Loucy (cell line): ENCODE measurements at regions not wholly inside any gene's neighbourhood (a gene's known extent, or its start where the extent isn't known, plus 50 kb on each side); places are given as distances from the start of the nearest gene placed in this dataset.
A peak's percentile ranks its signal among the peaks of the same experiment; 100 is the strongest.

Experiments used
- H2AFZ ChIP-seq: fragments of 200-600 bp; sonication (generic); 2 replicates; pipeline ENCODE4 v1.6.0; 2016; ENCODE audit warnings: antibody characterized with exemption, mild to moderate bottlenecking, low read length, moderate library complexity
- H3F3A ChIP-seq: fragments of 200-600 bp; 2 replicates; pipeline ENCODE4 v1.6.0; 2016; ENCODE audit warnings: antibody characterized with exemption, low read depth, mild to moderate bottlenecking
- H3K27me3 ChIP-seq: fragments of 200-600 bp; sonication (generic); 2 replicates; pipeline ENCODE4 v1.6.1; 2014; ENCODE audit warnings: low read length, mild to moderate bottlenecking; ENCODE audit not compliant: insufficient read depth, poor library complexity, severe bottlenecking
- H3K36me3 ChIP-seq: fragments of 200-600 bp; sonication (generic); 2 replicates; pipeline ENCODE4 v1.6.1; 2016; ENCODE audit warnings: low read length; ENCODE audit not compliant: insufficient read depth
- H3K4me1 ChIP-seq: fragments of 200-600 bp; sonication (generic); 2 replicates; pipeline ENCODE4 v1.5.1; 2014; ENCODE audit warnings: low read length, mild to moderate bottlenecking; ENCODE audit not compliant: insufficient read depth, poor library complexity, severe bottlenecking
- H3K4me2 ChIP-seq: fragments of 200-600 bp; sonication (generic); 2 replicates; pipeline ENCODE4 v1.6.0; 2014; ENCODE audit warnings: antibody characterized with exemption, low read length, low read depth, mild to moderate bottlenecking; ENCODE audit not compliant: poor library complexity, severe bottlenecking
- H3K4me3 ChIP-seq: fragments of 200-600 bp; sonication (generic); 2 replicates; pipeline ENCODE4 v1.5.1; 2014; ENCODE audit warnings: low read length, mild to moderate bottlenecking, mixed read lengths; ENCODE audit not compliant: poor library complexity, severe bottlenecking
- H3K79me2 ChIP-seq: fragments of 200-600 bp; sonication (generic); 2 replicates; pipeline ENCODE4 v1.6.1; 2014; ENCODE audit warnings: low read length; ENCODE audit not compliant: insufficient read depth
- H3K9ac ChIP-seq: fragments of 200-600 bp; sonication (generic); 2 replicates; pipeline ENCODE4 v1.6.0; 2014; ENCODE audit warnings: mild to moderate bottlenecking, low read depth, low read length, moderate library complexity; ENCODE audit not compliant: poor library complexity, severe bottlenecking
- H3K9me2 ChIP-seq: fragments of 200-600 bp; sonication (generic); replicated peaks from 2 replicates; pipeline ENCODE4 v1.6.1; 2016; ENCODE audit warnings: low read depth, low read length, mixed read lengths
- H3K9me3 ChIP-seq: fragments of 200-600 bp; sonication (generic); 2 replicates; pipeline ENCODE4 v1.6.1; 2014; ENCODE audit warnings: mild to moderate bottlenecking, antibody characterized with exemption, low read length, low read depth; ENCODE audit not compliant: insufficient read depth
- H4K20me1 ChIP-seq: fragments of 200-600 bp; sonication (generic); 2 replicates; pipeline ENCODE4 v1.6.0; 2014; ENCODE audit warnings: antibody characterized with exemption, low read length, mild to moderate bottlenecking; ENCODE audit not compliant: insufficient read depth, poor library complexity, severe bottlenecking
- EZH2phosphoT487 ChIP-seq: fragments of 200-600 bp; IDR thresholded peaks from 2 replicates; pipeline ENCODE4 v1.6.1; 2018; ENCODE audit warnings: antibody characterized with exemption, mild to moderate bottlenecking, moderate library complexity, borderline replicate concordance
- TF ChIP-seq, protein P1 (sequence below): fragments of 200-600 bp; sonication (generic); conservative IDR thresholded peaks from 2 replicates; pipeline ENCODE4 v1.5.1; 2014; ENCODE audit warnings: mild to moderate bottlenecking, antibody characterized with exemption, low read length

DNA sequence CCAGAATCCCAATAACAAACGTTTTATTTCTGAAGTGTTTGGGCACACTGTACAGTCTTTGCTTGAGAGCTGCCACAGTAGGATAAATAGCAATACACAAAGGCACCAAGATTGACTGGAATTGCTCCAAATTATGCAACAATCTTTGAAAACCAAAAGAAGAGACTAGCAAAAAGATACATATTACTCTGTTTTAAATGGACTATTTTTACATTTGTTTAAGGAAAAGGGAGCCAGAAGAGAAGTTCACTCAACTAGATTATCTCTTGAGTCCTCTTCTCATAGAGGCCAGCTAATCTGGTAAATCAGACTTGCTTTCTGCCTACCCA, 385.0 kb upstream of the SLC30A5 start:
- TF ChIP-seq, protein P1, sequence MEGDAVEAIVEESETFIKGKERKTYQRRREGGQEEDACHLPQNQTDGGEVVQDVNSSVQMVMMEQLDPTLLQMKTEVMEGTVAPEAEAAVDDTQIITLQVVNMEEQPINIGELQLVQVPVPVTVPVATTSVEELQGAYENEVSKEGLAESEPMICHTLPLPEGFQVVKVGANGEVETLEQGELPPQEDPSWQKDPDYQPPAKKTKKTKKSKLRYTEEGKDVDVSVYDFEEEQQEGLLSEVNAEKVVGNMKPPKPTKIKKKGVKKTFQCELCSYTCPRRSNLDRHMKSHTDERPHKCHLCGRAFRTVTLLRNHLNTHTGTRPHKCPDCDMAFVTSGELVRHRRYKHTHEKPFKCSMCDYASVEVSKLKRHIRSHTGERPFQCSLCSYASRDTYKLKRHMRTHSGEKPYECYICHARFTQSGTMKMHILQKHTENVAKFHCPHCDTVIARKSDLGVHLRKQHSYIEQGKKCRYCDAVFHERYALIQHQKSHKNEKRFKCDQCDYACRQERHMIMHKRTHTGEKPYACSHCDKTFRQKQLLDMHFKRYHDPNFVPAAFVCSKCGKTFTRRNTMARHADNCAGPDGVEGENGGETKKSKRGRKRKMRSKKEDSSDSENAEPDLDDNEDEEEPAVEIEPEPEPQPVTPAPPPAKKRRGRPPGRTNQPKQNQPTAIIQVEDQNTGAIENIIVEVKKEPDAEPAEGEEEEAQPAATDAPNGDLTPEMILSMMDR, result no peak
- TF ChIP-seq EZH2phosphoT487, result no peak
- Histone ChIP-seq H3K4me1 (peaks cover 68% of the 10 kb centered on the region), H3K9me2 (no peaks in the 10 kb centered on the region), H3K9me3 (0 out of 2 replicates have a peak, but pooled peaks cover 4% of the 10 kb centered on the region), H3K4me2 (no peak overlapping the region), H3F3A (peaks cover under 1% of the 10 kb centered on the region; the same call in 1 of the 2 replicates), H3K79me2 (no peaks in the 10 kb centered on the region), H3K36me3 (no peaks in the 10 kb centered on the region), H3K4me3 (no peak overlapping the region), H2AFZ (no peak overlapping the region), H4K20me1 (no peaks in the 10 kb centered on the region), H3K9ac (no peak overlapping the region), H3K27me3 (no peaks in the 10 kb centered on the region)

DNA sequence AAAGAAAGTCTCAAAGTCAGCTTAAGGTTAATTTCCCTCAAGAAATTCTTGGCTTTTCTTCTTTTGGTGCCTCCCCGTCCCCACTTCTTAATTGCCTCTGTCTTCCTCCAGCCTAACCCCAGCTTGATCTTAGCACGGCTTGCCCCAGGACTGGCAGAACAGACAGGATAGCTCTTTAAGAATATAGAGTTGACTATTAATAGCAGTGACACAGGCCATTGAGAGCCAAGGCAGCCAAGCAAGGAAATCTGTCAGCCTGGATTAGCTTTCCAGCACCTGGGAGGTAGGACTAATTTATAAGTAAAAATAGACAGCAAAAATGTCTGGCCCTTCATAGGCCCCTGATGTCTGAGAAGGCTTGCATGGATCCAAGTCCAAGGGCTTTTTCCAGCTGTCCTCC, 384.6 kb upstream of the SLC30A5 start:
- no peak overlapping the region for H3K9ac ChIP-seq
- H3K9me3 ChIP-seq, result 0 out of 2 replicates have a peak, but pooled peaks cover 4% of the 10 kb centered on the region
- H3K27me3 ChIP-seq, result no peaks in the 10 kb centered on the region
- H3K4me3 ChIP-seq, result no peak overlapping the region
- TF ChIP-seq EZH2phosphoT487, result no peak
- TF ChIP-seq, protein P1, result no peak
- H3K79me2 ChIP-seq, result no peaks in the 10 kb centered on the region
- H3K36me3 ChIP-seq, result no peaks in the 10 kb centered on the region
- H3F3A ChIP-seq, result peaks cover 3% of the 10 kb centered on the region; the same call in 1 of the 2 replicates
- H3K4me1 ChIP-seq, result peaks cover 72% of the 10 kb centered on the region
- no peak overlapping the region for H3K4me2 ChIP-seq
- H4K20me1 ChIP-seq, result no peaks in the 10 kb centered on the region
- no peak overlapping the region for H2AFZ ChIP-seq
- H3K9me2 ChIP-seq, result no peaks in the 10 kb centered on the region

DNA sequence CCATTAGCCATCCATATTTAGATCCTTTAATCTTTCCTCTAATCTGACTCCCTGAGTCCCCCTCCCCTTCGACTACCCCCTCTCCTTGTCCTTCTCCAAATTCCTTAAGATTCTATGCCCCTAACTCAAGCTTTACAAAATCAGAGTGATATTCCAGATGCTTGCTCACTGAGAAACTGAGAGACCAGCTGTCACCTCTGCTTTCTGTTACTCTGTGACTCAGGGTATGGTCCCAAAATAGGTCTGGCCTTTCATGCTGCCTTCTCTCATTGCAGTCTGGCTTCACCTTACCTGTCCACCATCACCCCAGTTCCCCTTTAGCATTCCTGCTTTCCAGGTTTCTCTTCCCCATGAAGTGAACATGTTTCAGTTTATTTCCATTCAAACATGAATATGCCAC, 383.3 kb upstream of the SLC30A5 start:
- Histone ChIP-seq H3K79me2 (no peaks in the 10 kb centered on the region), H3K9ac (peak overlapping the region; percentile 62), H4K20me1 (no peaks in the 10 kb centered on the region), H3K9me2 (no peaks in the 10 kb centered on the region), H3K4me3 (peak overlapping the region; percentile 60), H3F3A (peaks cover 3% of the 10 kb centered on the region; the same call in 1 of the 2 replicates), H2AFZ (no peak overlapping the region), H3K4me1 (peaks cover 78% of the 10 kb centered on the region), H3K36me3 (no peaks in the 10 kb centered on the region), H3K4me2 (peak overlapping the region; percentile 76), H3K9me3 (0 out of 2 replicates have a peak, but pooled peaks cover 4% of the 10 kb centered on the region), H3K27me3 (no peaks in the 10 kb centered on the region)
- TF ChIP-seq EZH2phosphoT487, result no peak
- TF ChIP-seq, protein P1, result no peak
